ENCODE measurements at regions not wholly inside any gene's neighbourhood (a gene's known extent, or its start where the extent isn't known, plus 50 kb on each side); places are given as distances from the start of the nearest gene placed in this dataset.

DNA sequence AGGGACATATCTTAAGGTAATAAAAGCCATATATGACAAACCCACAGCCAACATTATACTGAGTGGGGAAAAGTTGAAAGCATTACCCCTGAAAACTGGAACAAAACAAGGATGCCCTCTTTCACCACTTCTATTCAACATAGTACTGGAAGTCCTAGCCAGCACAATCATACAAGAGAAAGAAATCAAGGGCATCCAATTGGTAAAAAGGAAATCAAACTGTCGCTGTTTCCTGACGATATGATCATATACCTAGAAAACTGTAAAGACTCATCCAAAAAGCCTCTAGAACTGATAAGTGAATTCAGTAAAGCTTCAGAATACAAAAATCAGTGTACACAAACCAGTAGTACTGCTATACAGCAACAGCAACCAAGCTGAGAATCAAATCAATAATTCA is 53.8 kb upstream of the PSME4 start:
- CTCF ChIA-PET, result no interaction called here
- 100% methylated on average over 2 of the region's 2 CpGs for WGBS (ENCODE audit: insufficient coverage)
- DNase-seq, result no peak
- no peaks in the 10 kb centered on the region for H3K4me1 ChIP-seq (ENCODE audit: control extremely low read depth in 1 of 4, control insufficient read depth in 4 of 4, insufficient read depth in 4 of 4, low read length in 3 of 4)
- H3K4me3 ChIP-seq (ENCODE audit: control insufficient read depth in 1 of 7, extremely low read depth in 1 of 7, insufficient read depth in 4 of 7, low read depth in 2 of 7, low read length in 6 of 7), result no peak overlapping the region
- POLR2A ChIA-PET, result no interaction called here
- peaks cover 0 to 18% (median 6%) of the 10 kb centered on the region in 5 experiments for H3K9me3 ChIP-seq (ENCODE audit: control extremely low read depth in 1 of 5, control insufficient read depth in 4 of 5, insufficient read depth in 2 of 5, low read depth in 1 of 5, low read length in 4 of 5)
- H3K36me3 ChIP-seq (ENCODE audit: control insufficient read depth in 4 of 4, insufficient read depth in 4 of 4, low read length in 3 of 4), result peaks cover 0 to 8% (median 4%) of the 10 kb centered on the region in 4 experiments
- H3K27ac ChIP-seq (ENCODE audit: insufficient read depth in 1 of 2, low read depth in 1 of 2, low read length in 2 of 2, poor library complexity in 1 of 2, severe bottlenecking in 2 of 2), result no peak overlapping the region
- H3K27me3 ChIP-seq (replicated peaks in 2 of 5; ENCODE audit: control insufficient read depth in 4 of 5, insufficient read depth in 5 of 5, low read length in 4 of 5), result no peaks in the 10 kb centered on the region

DNA sequence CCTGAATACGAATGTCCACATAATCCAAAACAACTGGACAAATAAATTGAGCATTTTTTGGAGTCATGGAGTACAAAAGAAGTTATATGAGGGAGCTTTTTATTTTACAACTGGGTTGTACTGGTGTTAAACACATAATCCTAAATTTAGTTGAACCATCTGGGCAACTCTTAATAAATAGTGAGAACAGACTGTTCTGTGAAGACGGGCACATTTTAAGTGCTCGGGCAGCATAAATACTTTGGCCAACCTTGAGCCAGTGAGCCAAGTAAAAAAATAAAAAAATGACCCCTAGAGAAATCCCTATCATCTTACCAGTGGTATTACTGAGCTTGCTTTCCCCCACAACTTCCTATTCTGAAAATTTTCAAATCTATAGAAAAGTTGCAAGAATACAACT is 50.9 kb upstream of the PSME4 start:
- CTCF ChIA-PET, result interaction anchor here (1.7 kb wide), 1 partner anchor 11 kb away, joined by 5 read pairs; no protein-coding TSS in a partner anchor
- 93% methylated on average over 2 of the region's 3 CpGs for WGBS (ENCODE audit: insufficient coverage)

DNA sequence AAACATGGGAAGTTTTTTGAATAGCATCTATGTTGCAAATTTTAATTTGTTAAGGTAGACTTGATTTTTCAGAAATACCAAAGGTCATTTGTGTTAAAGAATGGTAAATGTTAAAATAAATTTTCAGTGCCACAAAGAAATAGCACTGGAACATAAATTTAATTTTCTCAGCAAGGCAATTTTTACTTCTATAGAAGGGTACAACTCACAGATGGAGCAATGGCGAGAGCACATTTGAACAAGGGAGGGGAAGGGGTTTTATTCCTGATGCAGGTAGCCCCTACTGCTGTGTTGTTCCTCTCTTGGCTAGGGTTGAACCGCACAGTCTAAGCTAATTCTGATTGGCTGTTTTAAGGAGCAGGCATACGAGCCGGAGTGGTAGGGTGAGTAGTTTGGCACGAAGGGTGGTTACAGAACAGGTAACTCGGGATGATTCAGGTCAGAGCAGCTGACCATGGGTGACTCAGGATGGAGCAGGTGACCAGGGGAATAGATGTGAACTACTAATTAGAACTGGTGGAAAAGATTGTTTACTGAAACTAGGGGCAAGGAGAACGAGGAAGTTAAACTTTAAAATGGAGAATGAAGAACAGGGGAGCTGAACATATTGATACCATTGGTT is 50.1 kb upstream of the PSME4 start:
- 100% methylated on average over 2 of the region's 7 CpGs for WGBS (ENCODE audit: insufficient coverage)
- no peak for DNase-seq
- H3K27me3 ChIP-seq (replicated peaks in 2 of 5; ENCODE audit: control insufficient read depth in 4 of 5, insufficient read depth in 5 of 5, low read length in 4 of 5), result no peaks in the 10 kb centered on the region
- H3K36me3 ChIP-seq (ENCODE audit: control insufficient read depth in 4 of 4, insufficient read depth in 4 of 4, low read length in 3 of 4), result peaks cover 0 to 8% (median 4%) of the 10 kb centered on the region in 4 experiments
- ChIA-PET CTCF (interaction anchor here (1.7 kb wide), 1 partner anchor 12 kb away, joined by 5 read pairs; no protein-coding TSS in a partner anchor), POLR2A (no interaction called here)
- peaks cover 0 to 1% (median under 1%) of the 10 kb centered on the region in 4 experiments for H3K4me1 ChIP-seq (ENCODE audit: control extremely low read depth in 1 of 4, control insufficient read depth in 4 of 4, insufficient read depth in 4 of 4, low read length in 3 of 4)
- H3K27ac ChIP-seq (ENCODE audit: insufficient read depth in 1 of 2, low read depth in 1 of 2, low read length in 2 of 2, poor library complexity in 1 of 2, severe bottlenecking in 2 of 2), result no peak overlapping the region
- peaks cover 0 to 18% (median 6%) of the 10 kb centered on the region in 5 experiments for H3K9me3 ChIP-seq (ENCODE audit: control extremely low read depth in 1 of 5, control insufficient read depth in 4 of 5, insufficient read depth in 2 of 5, low read depth in 1 of 5, low read length in 4 of 5)
- H3K4me3 ChIP-seq (ENCODE audit: control insufficient read depth in 1 of 7, extremely low read depth in 1 of 7, insufficient read depth in 4 of 7, low read depth in 2 of 7, low read length in 6 of 7), result no peak overlapping the region

More for the DNA sequence above, 50.9 kb upstream of the PSME4 start:
- no peak overlapping the region for H3K27ac ChIP-seq (ENCODE audit: insufficient read depth in 1 of 2, low read depth in 1 of 2, low read length in 2 of 2, poor library complexity in 1 of 2, severe bottlenecking in 2 of 2)
- POLR2A ChIA-PET, result interaction anchor here (0.7 kb wide), 1 partner anchor 463 kb away, joined by 3 read pairs; no protein-coding TSS in a partner anchor
- H3K36me3 ChIP-seq (ENCODE audit: control insufficient read depth in 4 of 4, insufficient read depth in 4 of 4, low read length in 3 of 4), result peaks cover 0 to 8% (median 4%) of the 10 kb centered on the region in 4 experiments
- H3K4me3 ChIP-seq (ENCODE audit: control insufficient read depth in 1 of 7, extremely low read depth in 1 of 7, insufficient read depth in 4 of 7, low read depth in 2 of 7, low read length in 6 of 7), result no peak overlapping the region
- no peak for DNase-seq
- no peaks in the 10 kb centered on the region for H3K4me1 ChIP-seq (ENCODE audit: control extremely low read depth in 1 of 4, control insufficient read depth in 4 of 4, insufficient read depth in 4 of 4, low read length in 3 of 4)
- no peaks in the 10 kb centered on the region for H3K27me3 ChIP-seq (replicated peaks in 2 of 5; ENCODE audit: control insufficient read depth in 4 of 5, insufficient read depth in 5 of 5, low read length in 4 of 5)
- H3K9me3 ChIP-seq (ENCODE audit: control extremely low read depth in 1 of 5, control insufficient read depth in 4 of 5, insufficient read depth in 2 of 5, low read depth in 1 of 5, low read length in 4 of 5), result peaks cover 0 to 18% (median 6%) of the 10 kb centered on the region in 5 experiments
